ENCODE measurements at regions not wholly inside any gene's neighbourhood (a gene's known extent, or its start where the extent isn't known, plus 50 kb on each side); places are given as distances from the start of the nearest gene placed in this dataset.

DNA sequence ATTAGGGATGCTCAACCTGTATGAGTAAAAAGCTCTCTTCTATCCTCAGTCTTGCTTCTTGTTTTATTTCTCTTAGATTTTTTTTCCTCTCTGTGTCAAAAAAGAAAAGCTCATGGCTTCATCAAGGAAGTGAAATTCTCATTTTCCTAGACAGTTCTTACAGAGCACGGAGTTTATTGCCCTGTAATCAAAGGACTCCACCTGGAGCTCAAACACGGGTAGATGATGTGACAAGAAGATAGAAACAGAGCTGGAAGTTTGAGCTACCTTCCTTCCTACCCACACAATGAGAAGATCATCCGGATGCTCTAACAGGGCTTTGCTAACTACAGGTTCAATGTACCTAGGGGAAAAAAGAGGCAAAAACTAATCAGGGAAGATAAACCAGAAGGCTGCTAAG is 564.8 kb downstream of the MED13L start:
- Histone ChIP-seq H3K9me3 (no peaks in the 10 kb centered on the region), H3K36me3 (no peaks in the 10 kb centered on the region), H3K27ac (no peak overlapping the region), H3K4me3 (ENCODE audit: low read depth in 1 of 2, low read length in 1 of 2) (no peak overlapping the region), H3K4me1 (ENCODE audit: control insufficient read depth in 1 of 2, insufficient read depth in 1 of 2, low read depth in 1 of 2, low read length in 1 of 2) (no peaks in the 10 kb centered on the region), H3K27me3 (no peaks in the 10 kb centered on the region)
- no peak for TF ChIP-seq CTCF (IDR thresholded peaks at IDR 0.05)

DNA sequence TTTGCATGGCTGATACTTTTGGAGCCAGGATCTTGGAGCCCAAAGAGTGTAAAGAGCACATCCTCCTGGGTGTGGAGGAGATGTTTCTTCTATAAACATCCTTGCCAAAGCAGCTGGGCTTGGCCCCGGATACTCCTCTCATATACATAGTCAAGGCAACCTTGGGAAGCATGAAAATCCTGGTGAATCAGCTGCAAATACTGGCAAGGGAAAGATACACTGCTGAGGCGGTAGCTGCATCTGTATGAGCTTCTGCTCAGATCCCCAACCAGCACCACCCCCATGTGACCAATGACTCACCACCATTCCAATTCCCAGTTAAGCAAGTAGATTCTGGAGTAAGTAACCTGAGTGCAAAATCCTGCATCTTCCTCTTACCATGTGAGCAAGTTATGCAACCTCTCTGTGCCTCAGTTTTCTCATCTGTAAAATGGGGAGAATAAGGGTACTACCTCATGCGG is 567.4 kb downstream of the MED13L start:
- no peaks in the 10 kb centered on the region for H3K4me1 ChIP-seq (ENCODE audit: control insufficient read depth in 1 of 2, insufficient read depth in 1 of 2, low read depth in 1 of 2, low read length in 1 of 2)
- H3K4me3 ChIP-seq (ENCODE audit: low read depth in 1 of 2, low read length in 1 of 2), result no peak overlapping the region
- TF ChIP-seq CTCF (IDR thresholded peaks at IDR 0.05), result no peak
- H3K27me3 ChIP-seq, result no peaks in the 10 kb centered on the region
- no peaks in the 10 kb centered on the region for H3K9me3 ChIP-seq
- H3K27ac ChIP-seq, result no peak overlapping the region
- no peaks in the 10 kb centered on the region for H3K36me3 ChIP-seq

DNA sequence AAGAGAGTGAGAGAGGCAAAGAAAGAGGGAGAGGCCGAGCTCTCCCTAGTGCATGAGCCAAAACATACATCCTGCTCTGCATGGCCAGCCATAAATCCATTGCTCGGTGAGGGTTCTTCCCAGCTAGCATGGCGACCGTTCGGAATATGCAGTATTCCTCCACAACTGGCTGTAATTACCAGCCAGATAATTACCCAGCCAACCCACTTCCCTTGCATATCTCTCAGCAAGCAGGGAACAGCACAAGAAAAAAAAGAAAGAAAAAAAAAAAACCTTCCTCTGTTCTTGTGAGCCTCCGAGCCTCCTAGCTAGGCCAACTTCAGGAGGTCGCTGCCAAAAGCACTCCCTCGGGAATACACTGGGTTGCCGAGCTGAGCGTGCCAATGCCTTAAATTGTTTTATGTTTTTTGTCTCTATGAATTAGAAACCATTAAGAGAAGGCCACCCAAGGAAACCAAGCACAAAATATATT is 567.9 kb downstream of the MED13L start:
- no peak for TF ChIP-seq CTCF (IDR thresholded peaks at IDR 0.05)
- Histone ChIP-seq H3K4me1 (ENCODE audit: control insufficient read depth in 1 of 2, insufficient read depth in 1 of 2, low read depth in 1 of 2, low read length in 1 of 2) (no peaks in the 10 kb centered on the region), H3K36me3 (no peaks in the 10 kb centered on the region)

DNA sequence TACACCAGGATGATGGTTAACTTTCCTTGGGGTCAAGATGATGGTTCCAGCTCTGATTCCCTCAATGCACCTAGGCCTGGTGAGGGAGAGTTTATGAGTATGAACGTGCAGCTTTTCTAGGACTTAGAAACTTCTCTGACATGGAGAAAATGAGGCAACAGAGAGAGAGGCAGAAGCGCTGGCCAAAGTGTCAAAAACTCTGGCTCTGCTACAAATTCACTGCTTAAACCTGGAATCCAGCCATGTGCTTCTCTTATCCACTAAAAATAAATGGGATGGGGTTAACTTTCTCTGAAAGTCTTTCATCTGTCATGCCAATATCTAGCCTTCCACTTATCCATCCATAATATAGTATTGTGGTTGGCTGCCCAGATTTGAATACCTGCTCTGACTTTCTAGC is 568.7 kb downstream of the MED13L start:
- Histone ChIP-seq H3K9me3 (no peaks in the 10 kb centered on the region), H3K4me1 (ENCODE audit: control insufficient read depth in 1 of 2, insufficient read depth in 1 of 2, low read depth in 1 of 2, low read length in 1 of 2) (no peaks in the 10 kb centered on the region), H3K36me3 (no peaks in the 10 kb centered on the region), H3K27ac (no peak overlapping the region), H3K27me3 (no peaks in the 10 kb centered on the region), H3K4me3 (ENCODE audit: low read depth in 1 of 2, low read length in 1 of 2) (no peak overlapping the region)
- TF ChIP-seq CTCF (IDR thresholded peaks at IDR 0.05), result no peak

More for the DNA sequence above, 567.9 kb downstream of the MED13L start:
- H3K27ac ChIP-seq, result no peak overlapping the region
- H3K9me3 ChIP-seq, result no peaks in the 10 kb centered on the region
- no peaks in the 10 kb centered on the region for H3K27me3 ChIP-seq
- no peak overlapping the region for H3K4me3 ChIP-seq (ENCODE audit: low read depth in 1 of 2, low read length in 1 of 2)

- no peak for TF ChIP-seq CTCF (IDR thresholded peaks at IDR 0.05)
- H3K9me3 ChIP-seq, result no peaks in the 10 kb centered on the region
- H3K4me1 ChIP-seq (ENCODE audit: control insufficient read depth in 1 of 2, insufficient read depth in 1 of 2, low read depth in 1 of 2, low read length in 1 of 2), result no peaks in the 10 kb centered on the region
- no peaks in the 10 kb centered on the region for H3K36me3 ChIP-seq
- H3K27me3 ChIP-seq, result no peaks in the 10 kb centered on the region
- no peak overlapping the region for H3K27ac ChIP-seq
- H3K4me3 ChIP-seq (ENCODE audit: low read depth in 1 of 2, low read length in 1 of 2), result no peak overlapping the region
These were observed 576.5 kb downstream of the MED13L start for GRCh38 chr12:115700896-115701465.
